PC-9 (cell line): ENCODE measurements at regions not wholly inside any gene's neighbourhood (a gene's known extent, or its start where the extent isn't known, plus 50 kb on each side); places are given as distances from the start of the nearest gene placed in this dataset.

Experiments
- BruUV-seq: library from RNA; stranded (reverse); fragments of 400-500 nt; replicated peaks from 2 replicates; lab custom pipeline; 2021; lab: Mats Ljungman, UMichigan
- CTCF ChIA-PET: fragments of 300-600 bp; sonication (Branson Sonifier 250); formaldehyde crosslinking; loops from one replicate; lab custom pipeline; 2022; ENCODE audit warnings: antibody characterized with exemption; lab: Charles Lee
- POLR2A ChIA-PET: fragments of 300-600 bp; sonication (Branson Sonifier 250); formaldehyde crosslinking; loops from one replicate; lab custom pipeline; 2022; ENCODE audit warnings: antibody characterized with exemption; ENCODE audit not compliant: unreplicated experiment; lab: Charles Lee
- DNase-seq, 2 experiments: peaks; one replicate each; pipeline versions ENCODE4 v3.0.0 to v3.0.0-alpha.2; 2015 to 2022; ENCODE audit warnings: mixed read lengths in 1 of 2
- H2AFZ ChIP-seq: fragments of 200-600 bp; sonication (generic); 2 replicates; pipeline ENCODE4 v1.8.1; 2017; ENCODE audit warnings: antibody characterized with exemption
- H3F3A ChIP-seq: fragments of 200-600 bp; sonication (generic); 2 replicates; pipeline ENCODE4 v1.8.1; 2017; ENCODE audit warnings: antibody characterized with exemption, mild to moderate bottlenecking, low read depth; ENCODE audit not compliant: insufficient read depth
- H3K27ac ChIP-seq: fragments of 200-600 bp; sonication (generic); 2 replicates; pipeline ENCODE4 v1.6.1; 2016; ENCODE audit warnings: mixed run types
- H3K27me3 ChIP-seq: fragments of 200-600 bp; sonication (generic); 2 replicates; pipeline ENCODE4 v1.6.1; 2016; ENCODE audit warnings: low read depth, mixed run types; ENCODE audit not compliant: insufficient read depth
- H3K36me3 ChIP-seq: fragments of 200-600 bp; sonication (generic); 2 replicates; pipeline ENCODE4 v1.6.1; 2016; ENCODE audit warnings: low read depth, mixed run types
- H3K4me1 ChIP-seq: fragments of 200-600 bp; sonication (generic); replicated peaks from 2 replicates; pipeline ENCODE4 v1.6.1; 2016; ENCODE audit warnings: mixed run types; ENCODE audit not compliant: insufficient read depth
- H3K4me2 ChIP-seq: fragments of 200-600 bp; sonication (generic); 2 replicates; pipeline ENCODE4 v1.6.1; 2017; ENCODE audit warnings: mixed run types
- H3K4me3 ChIP-seq: fragments of 200-600 bp; sonication (generic); 2 replicates; pipeline ENCODE4 v1.6.1; 2016; ENCODE audit warnings: mixed run types
- H3K79me2 ChIP-seq: fragments of 200-600 bp; sonication (generic); 2 replicates; pipeline ENCODE4 v1.6.1; 2017; ENCODE audit warnings: low read depth, mixed run types
- H3K9me2 ChIP-seq: fragments of 200-600 bp; sonication (generic); 2 replicates; pipeline ENCODE4 v1.8.1; 2017; ENCODE audit warnings: mild to moderate bottlenecking; ENCODE audit not compliant: insufficient read depth
- H3K9me3 ChIP-seq: fragments of 200-600 bp; sonication (generic); 2 replicates; pipeline ENCODE4 v1.8.1; 2016; ENCODE audit warnings: low read depth; ENCODE audit not compliant: insufficient read depth
- H4K20me1 ChIP-seq: fragments of 200-600 bp; sonication (generic); 2 replicates; pipeline ENCODE4 v1.8.1; 2017; ENCODE audit not compliant: insufficient read depth
- EZH2 ChIP-seq: fragments of 200-600 bp; sonication (generic); IDR thresholded peaks from 2 replicates; pipeline ENCODE4 v1.8.0; 2017; ENCODE audit warnings: antibody characterized with exemption, low read depth
- intact Hi-C: fragments of 100-400 bp; cut with micrococcal nuclease; formaldehyde crosslinking; loops from one replicate; pipeline ENCODE4 v1.10.0; 2022; ENCODE audit not compliant: unreplicated experiment
- TF ChIP-seq, protein P1 (sequence below): fragments of 200-600 bp; sonication (generic); conservative IDR thresholded peaks from 2 replicates; pipeline ENCODE4 v1.6.1; 2017; ENCODE audit warnings: mixed run types, antibody characterized with exemption, mild to moderate bottlenecking, moderate library complexity

DNA sequence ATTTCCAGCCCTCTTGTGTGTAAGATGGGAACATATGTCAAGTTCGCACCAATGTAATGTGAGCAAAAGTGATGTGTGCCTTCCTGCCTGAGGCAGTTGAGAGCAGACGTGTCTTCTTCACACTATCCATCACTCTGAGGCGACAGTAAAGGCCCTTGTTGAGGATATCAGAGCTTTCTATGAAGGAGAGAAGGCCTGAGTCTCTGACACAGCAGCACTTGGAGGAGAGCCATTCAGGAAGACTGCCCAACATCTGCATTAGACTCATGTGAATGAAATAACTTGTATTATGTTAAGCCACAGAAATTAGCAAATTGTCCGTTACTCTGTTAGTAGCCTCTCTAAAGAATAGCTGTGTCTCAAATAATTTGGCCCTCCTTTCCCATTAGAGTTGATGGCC lies 108.8 kb upstream of the CCDC54 start:
- H3K4me3 ChIP-seq, result no peak overlapping the region
- H3K36me3 ChIP-seq, result no peaks in the 10 kb centered on the region
- DNase-seq, result no peak
- H3K27me3 ChIP-seq, result no peaks in the 10 kb centered on the region
- H4K20me1 ChIP-seq, result no peaks in the 10 kb centered on the region
- no peaks in the 10 kb centered on the region for H3K9me2 ChIP-seq
- intact Hi-C loops, result no loop called here
- H3F3A ChIP-seq, result no peaks in the 10 kb centered on the region
- CTCF ChIA-PET, result no interaction called here
- POLR2A ChIA-PET, result interaction anchor here (0.6 kb wide), 1 partner anchor 100 kb away, joined by 5 read pairs; no protein-coding TSS in a partner anchor
- H3K27ac ChIP-seq, result no peak overlapping the region
- no peaks in the 10 kb centered on the region for H3K4me1 ChIP-seq
- no peaks in the 10 kb centered on the region for H3K9me3 ChIP-seq
- BruUV-seq, result no TSS peak
- no peaks in the 10 kb centered on the region for H3K79me2 ChIP-seq
- no peak overlapping the region for H3K4me2 ChIP-seq
- H2AFZ ChIP-seq, result no peak overlapping the region
- TF ChIP-seq EZH2, result no peak
- TF ChIP-seq, protein P1, sequence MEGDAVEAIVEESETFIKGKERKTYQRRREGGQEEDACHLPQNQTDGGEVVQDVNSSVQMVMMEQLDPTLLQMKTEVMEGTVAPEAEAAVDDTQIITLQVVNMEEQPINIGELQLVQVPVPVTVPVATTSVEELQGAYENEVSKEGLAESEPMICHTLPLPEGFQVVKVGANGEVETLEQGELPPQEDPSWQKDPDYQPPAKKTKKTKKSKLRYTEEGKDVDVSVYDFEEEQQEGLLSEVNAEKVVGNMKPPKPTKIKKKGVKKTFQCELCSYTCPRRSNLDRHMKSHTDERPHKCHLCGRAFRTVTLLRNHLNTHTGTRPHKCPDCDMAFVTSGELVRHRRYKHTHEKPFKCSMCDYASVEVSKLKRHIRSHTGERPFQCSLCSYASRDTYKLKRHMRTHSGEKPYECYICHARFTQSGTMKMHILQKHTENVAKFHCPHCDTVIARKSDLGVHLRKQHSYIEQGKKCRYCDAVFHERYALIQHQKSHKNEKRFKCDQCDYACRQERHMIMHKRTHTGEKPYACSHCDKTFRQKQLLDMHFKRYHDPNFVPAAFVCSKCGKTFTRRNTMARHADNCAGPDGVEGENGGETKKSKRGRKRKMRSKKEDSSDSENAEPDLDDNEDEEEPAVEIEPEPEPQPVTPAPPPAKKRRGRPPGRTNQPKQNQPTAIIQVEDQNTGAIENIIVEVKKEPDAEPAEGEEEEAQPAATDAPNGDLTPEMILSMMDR, result no peak

DNA sequence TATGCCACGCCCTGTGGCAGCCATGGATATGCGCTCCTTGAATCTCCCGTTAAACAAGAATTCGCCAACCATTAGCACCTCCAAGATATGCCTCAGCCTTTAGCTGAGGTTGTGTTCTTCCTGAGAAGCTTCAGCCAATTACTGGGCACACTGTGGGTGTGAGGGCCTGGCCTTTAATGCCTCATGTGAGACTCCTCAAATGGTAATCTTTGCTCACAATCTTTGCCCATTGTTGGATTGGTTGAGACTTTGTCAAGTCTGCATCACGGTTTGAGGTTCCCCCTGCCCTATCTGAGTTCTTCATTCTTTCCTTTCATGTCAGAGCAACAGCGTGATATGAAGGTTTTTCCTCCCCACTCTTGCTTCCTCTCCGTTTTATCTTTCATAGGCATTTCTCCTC lies 108.1 kb upstream of the CCDC54 start:
- ChIA-PET POLR2A (interaction anchor here (0.6 kb wide), 1 partner anchor 99 kb away, joined by 5 read pairs; no protein-coding TSS in a partner anchor), CTCF (no interaction called here)
- H4K20me1 ChIP-seq, result no peaks in the 10 kb centered on the region
- H3K4me2 ChIP-seq, result no peak overlapping the region
- no peak for DNase-seq
- no peaks in the 10 kb centered on the region for H3K36me3 ChIP-seq
- no peak overlapping the region for H3K4me3 ChIP-seq
- no peak for TF ChIP-seq EZH2
- TF ChIP-seq, protein P1, result no peak
- no peak overlapping the region for H2AFZ ChIP-seq
- no peak overlapping the region for H3K27ac ChIP-seq
- no peaks in the 10 kb centered on the region for H3K4me1 ChIP-seq
- intact Hi-C loops, result no loop called here
- H3F3A ChIP-seq, result no peaks in the 10 kb centered on the region
- no TSS peak for BruUV-seq
- no peaks in the 10 kb centered on the region for H3K79me2 ChIP-seq
- no peaks in the 10 kb centered on the region for H3K27me3 ChIP-seq
- H3K9me3 ChIP-seq, result no peaks in the 10 kb centered on the region
- H3K9me2 ChIP-seq, result no peaks in the 10 kb centered on the region

DNA sequence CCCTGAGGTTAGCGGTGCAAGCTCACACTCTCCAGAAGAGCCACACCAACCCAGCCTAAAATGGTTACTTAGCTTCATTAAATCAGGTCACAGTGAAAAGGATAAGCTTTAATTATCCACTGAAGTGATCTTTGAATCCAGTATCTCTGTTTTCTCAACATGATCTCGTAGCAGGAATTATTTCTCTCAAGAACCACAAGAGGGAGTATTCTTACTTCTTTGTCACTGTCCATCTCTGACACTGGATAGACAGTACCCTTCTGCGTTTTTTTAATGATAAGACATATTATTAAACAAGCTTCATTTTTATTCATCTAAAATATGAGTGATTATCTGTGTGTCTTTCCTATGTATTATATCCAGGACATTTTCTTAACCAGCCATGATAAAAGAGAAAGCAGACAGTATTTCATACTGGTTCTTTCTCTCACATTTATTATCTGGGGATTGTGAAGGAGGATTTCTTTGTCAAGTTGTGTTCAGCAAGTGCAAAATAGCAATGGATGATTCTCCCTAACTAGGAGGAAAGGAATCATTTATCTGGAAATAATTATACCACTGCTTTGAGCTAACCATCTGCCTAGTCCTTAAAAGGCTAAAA lies 105.4 kb upstream of the CCDC54 start:
- no peak for TF ChIP-seq EZH2
- TF ChIP-seq, protein P1, result peak; percentile 96
- no peak overlapping the region for H3K27ac ChIP-seq
- no peaks in the 10 kb centered on the region for H3K36me3 ChIP-seq
- no peak overlapping the region for H3K4me3 ChIP-seq
- no peak overlapping the region for H2AFZ ChIP-seq
- no peaks in the 10 kb centered on the region for H3K79me2 ChIP-seq
- intact Hi-C loops, result loop anchor here (1.0 to 10.0 kb wide), 5 partner anchors 65 to 393 kb away; partner anchors contain the start of gene BBX
- DNase-seq, result peak in 1 of 2 experiments; percentile 65
- no peaks in the 10 kb centered on the region for H3K27me3 ChIP-seq
- no peaks in the 10 kb centered on the region for H3K9me2 ChIP-seq
- no peak overlapping the region for H3K4me2 ChIP-seq
- ChIA-PET POLR2A (interaction anchor here (0.6 kb wide), 2 partner anchors 253 to 473 kb away, joined by 3 to 4 read pairs; no protein-coding TSS in a partner anchor), CTCF (interaction anchor here (0.5 to 2.5 kb wide), 22 partner anchors 17 to 1638 kb away, joined by 3 to 41 read pairs (median 4); no protein-coding TSS in a partner anchor)
- no peaks in the 10 kb centered on the region for H4K20me1 ChIP-seq
- H3K4me1 ChIP-seq, result no peaks in the 10 kb centered on the region
- H3F3A ChIP-seq, result no peaks in the 10 kb centered on the region
- H3K9me3 ChIP-seq, result no peaks in the 10 kb centered on the region
- BruUV-seq, result no TSS peak
